ENCODE measurements at regions not wholly inside any gene's neighbourhood (a gene's known extent, or its start where the extent isn't known, plus 50 kb on each side); places are given as distances from the start of the nearest gene placed in this dataset.

GRCh38 chr7:41431671-41432070 lies 271.2 kb downstream of the INHBA start:
- no peak for TF ChIP-seq CTCF (IDR thresholded peaks at IDR 0.05; ENCODE audit: insufficient read depth, low read length, poor library complexity, severe bottlenecking)
- TF ChIP-seq EZH2phosphoT487 (conservative IDR thresholded peaks at IDR 0.05; ENCODE audit: low read length), result no peak

Data from SU-DHL-6 (cell line).